Sigmoid colon (tissue), 6 donors: ENCODE measurements at regions not wholly inside any gene's neighbourhood (a gene's known extent, or its start where the extent isn't known, plus 50 kb on each side); places are given as distances from the start of the nearest gene placed in this dataset.

Source experiments
- DNase-seq: peaks from one replicate; pipeline ENCODE4 v3.0.0-alpha.2; 2019
- H3K27ac ChIP-seq, 4 donors: fragments of 200-600 bp; sonication (generic); one replicate each; pipeline ENCODE4 v1.5.1; 2016 to 2019; ENCODE audit warnings: mild to moderate bottlenecking in 1 of 4
- H3K27me3 ChIP-seq, 3 donors: fragments of 200-600 bp; sonication (generic); one replicate each; pipeline ENCODE4 v1.5.1; 2019; ENCODE audit warnings: mild to moderate bottlenecking in 1 of 3
- H3K36me3 ChIP-seq, 4 donors: fragments of 200-600 bp; sonication (generic); one replicate each; pipeline ENCODE4 v1.5.1; 2016 to 2019
- H3K4me1 ChIP-seq, 4 donors: fragments of 200-600 bp; sonication (generic); one replicate each; pipeline ENCODE4 v1.5.1; 2017 to 2019
- H3K4me3 ChIP-seq, 4 donors: fragments of 200-600 bp; sonication (generic); one replicate each; pipeline ENCODE4 v1.5.1; 2017 to 2019; ENCODE audit warnings: mild to moderate bottlenecking in 2 of 4, moderate library complexity in 1 of 4
- H3K9me3 ChIP-seq, 4 donors: fragments of 200-600 bp in 3 of 4; sonication (generic) in 3 of 4; one replicate each; pipeline versions ENCODE4 v1.5.1 to v1.6.1; 2013 to 2019
- CTCF ChIP-seq, 4 experiments: fragments of 450-650 bp in 3 of 4; fragments of 200-600 bp in 1 of 4; IDR thresholded peaks; one replicate each; pipeline ENCODE4 v1.5.1; 2016 to 2019; ENCODE audit warnings: antibody characterized with exemption in 4 of 4, mild to moderate bottlenecking in 3 of 4, moderate library complexity in 2 of 4
- EP300 ChIP-seq, 4 donors: sonication (generic); formaldehyde crosslinking; IDR thresholded peaks; one replicate each; pipeline ENCODE4 v1.6.1; 2017; ENCODE audit warnings: antibody characterized with exemption in 4 of 4
- POLR2A ChIP-seq, 2 donors: fragments of 450-650 bp; IDR thresholded peaks; one replicate each; pipeline ENCODE4 v1.6.1; 2016; ENCODE audit warnings: antibody characterized with exemption in 2 of 2, mild to moderate bottlenecking in 2 of 2, moderate library complexity in 2 of 2
- POLR2AphosphoS5 ChIP-seq, 4 donors: sonication (generic); formaldehyde crosslinking; IDR thresholded peaks; one replicate each; pipeline ENCODE4 v1.6.1; 2017; ENCODE audit warnings: antibody characterized with exemption in 4 of 4
- WGBS, 2 donors: extraction: QIAGEN DNeasy Blood & Tissue Kit; methylation state at CpG; one replicate each; pipeline ENCODE4 v1.1.7; 2013; 5-methylcytosine and 5-hydroxymethylcytosine counted together
- intact Hi-C: fragments of 100-400 bp; cut with DNase I; formaldehyde crosslinking; loops from one replicate; pipeline ENCODE4 v1.15.1; 2023
- donor health status: healthy with polysubstance abuse.
- donor health status: healthy.

- WGBS, 2 donors: 77 to 86% methylated on average over 3 of the region's 3 CpGs
- intact Hi-C loops: no loop called here
- Histone ChIP-seq H3K4me1 (no peaks in the 10 kb centered on the region), H3K9me3 (no peaks in the 10 kb centered on the region), H3K27me3 (no peaks in the 10 kb centered on the region), H3K27ac (no peak overlapping the region), H3K36me3 (no peaks in the 10 kb centered on the region), H3K4me3 (no peak overlapping the region)
- no peak for DNase-seq
- TF ChIP-seq CTCF (IDR thresholded peaks at IDR 0.05) (no peak), POLR2A (IDR thresholded peaks at IDR 0.05) (no peak), EP300 (IDR thresholded peaks at IDR 0.05) (no peak)
Observed at GRCh38 chr9:10697044-10697443, 84.2 kb upstream of the PTPRD start.

GRCh38 chr9:10700291-10700690, 87.5 kb upstream of the PTPRD start:
- Histone ChIP-seq H3K9me3 (no peaks in the 10 kb centered on the region), H3K27me3 (no peaks in the 10 kb centered on the region), H3K4me3 (no peak overlapping the region), H3K4me1 (no peaks in the 10 kb centered on the region), H3K27ac (no peak overlapping the region), H3K36me3 (no peaks in the 10 kb centered on the region)
- no peak for DNase-seq
- no peak for TF ChIP-seq EP300 (IDR thresholded peaks at IDR 0.05)
- TF ChIP-seq CTCF (IDR thresholded peaks at IDR 0.05): no peak
- TF ChIP-seq POLR2AphosphoS5 (IDR thresholded peaks at IDR 0.05): no peak
- no peak for TF ChIP-seq POLR2A (IDR thresholded peaks at IDR 0.05)
- intact Hi-C loops: no loop called here

- Histone ChIP-seq H3K27ac (no peak overlapping the region), H3K4me3 (no peak overlapping the region), H3K4me1 (no peaks in the 10 kb centered on the region), H3K9me3 (no peaks in the 10 kb centered on the region), H3K36me3 (no peaks in the 10 kb centered on the region), H3K27me3 (no peaks in the 10 kb centered on the region)
- TF ChIP-seq POLR2AphosphoS5 (IDR thresholded peaks at IDR 0.05) (no peak), CTCF (IDR thresholded peaks at IDR 0.05) (no peak), POLR2A (IDR thresholded peaks at IDR 0.05) (no peak), EP300 (IDR thresholded peaks at IDR 0.05) (no peak)
- DNase-seq: no peak
- WGBS, 2 donors: 55 to 64% methylated on average over 3 of the region's 3 CpGs
- intact Hi-C loops: no loop called here
Observed at GRCh38 chr9:10700915-10701314, 88.1 kb upstream of the PTPRD start.

- Histone ChIP-seq H3K4me1 (no peaks in the 10 kb centered on the region), H3K36me3 (no peaks in the 10 kb centered on the region), H3K4me3 (no peak overlapping the region), H3K27ac (no peak overlapping the region), H3K27me3 (no peaks in the 10 kb centered on the region), H3K9me3 (no peaks in the 10 kb centered on the region)
- intact Hi-C loops: no loop called here
- DNase-seq: no peak
- no peak for TF ChIP-seq EP300 (IDR thresholded peaks at IDR 0.05)
- 74 to 83% methylated on average over 4 of the region's 4 CpGs for WGBS, 2 donors
Observed at GRCh38 chr9:10701906-10702305, 89.1 kb upstream of the PTPRD start.

GRCh38 chr9:10703139-10703538, 90.3 kb upstream of the PTPRD start:
- no peaks in the 10 kb centered on the region for H3K36me3 ChIP-seq
- H3K27me3 ChIP-seq: no peaks in the 10 kb centered on the region
- DNase-seq: no peak
- 94 to 95% methylated on average over 2 of the region's 2 CpGs for WGBS, 2 donors
- H3K4me3 ChIP-seq: no peak overlapping the region
- TF ChIP-seq EP300 (IDR thresholded peaks at IDR 0.05): no peak
- TF ChIP-seq POLR2A (IDR thresholded peaks at IDR 0.05): no peak
- TF ChIP-seq CTCF (IDR thresholded peaks at IDR 0.05): no peak
- TF ChIP-seq POLR2AphosphoS5 (IDR thresholded peaks at IDR 0.05): no peak
- no peak overlapping the region for H3K27ac ChIP-seq
- H3K9me3 ChIP-seq: no peaks in the 10 kb centered on the region
- intact Hi-C loops: no loop called here
- H3K4me1 ChIP-seq: no peaks in the 10 kb centered on the region
